ENCODE measurements at regions not wholly inside any gene's neighbourhood (a gene's known extent, or its start where the extent isn't known, plus 50 kb on each side); places are given as distances from the start of the nearest gene placed in this dataset.

DNA sequence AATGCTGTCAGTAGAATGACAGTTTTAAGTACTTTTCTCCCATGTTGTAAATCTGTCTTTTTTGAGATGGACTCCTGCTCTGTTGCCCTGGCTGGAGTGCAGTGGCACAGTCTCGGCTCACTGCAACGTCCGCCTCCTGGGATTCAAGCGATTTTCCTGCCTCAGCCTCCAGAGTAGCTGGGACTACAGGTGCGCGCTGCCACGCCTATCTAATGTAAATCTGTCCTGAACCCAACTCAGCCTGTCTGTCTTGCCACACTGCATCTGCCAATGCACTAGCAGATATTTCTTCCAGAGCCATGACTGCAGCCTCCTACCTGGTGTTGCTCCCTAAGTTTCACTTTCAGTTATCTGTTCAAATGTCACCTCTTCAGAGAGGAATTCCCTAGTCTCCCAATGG lies 264.1 kb downstream of the PHF14 start (continued):
- TF ChIP-seq ZFX (IDR thresholded peaks at IDR 0.05) (no peak), ZNF274 (IDR thresholded peaks at IDR 0.05; ENCODE audit: low read depth, low read length) (no peak), RAD21 (IDR thresholded peaks at IDR 0.05; ENCODE audit: low read depth) (no peak)
- TF ChIP-seq, protein P1, sequence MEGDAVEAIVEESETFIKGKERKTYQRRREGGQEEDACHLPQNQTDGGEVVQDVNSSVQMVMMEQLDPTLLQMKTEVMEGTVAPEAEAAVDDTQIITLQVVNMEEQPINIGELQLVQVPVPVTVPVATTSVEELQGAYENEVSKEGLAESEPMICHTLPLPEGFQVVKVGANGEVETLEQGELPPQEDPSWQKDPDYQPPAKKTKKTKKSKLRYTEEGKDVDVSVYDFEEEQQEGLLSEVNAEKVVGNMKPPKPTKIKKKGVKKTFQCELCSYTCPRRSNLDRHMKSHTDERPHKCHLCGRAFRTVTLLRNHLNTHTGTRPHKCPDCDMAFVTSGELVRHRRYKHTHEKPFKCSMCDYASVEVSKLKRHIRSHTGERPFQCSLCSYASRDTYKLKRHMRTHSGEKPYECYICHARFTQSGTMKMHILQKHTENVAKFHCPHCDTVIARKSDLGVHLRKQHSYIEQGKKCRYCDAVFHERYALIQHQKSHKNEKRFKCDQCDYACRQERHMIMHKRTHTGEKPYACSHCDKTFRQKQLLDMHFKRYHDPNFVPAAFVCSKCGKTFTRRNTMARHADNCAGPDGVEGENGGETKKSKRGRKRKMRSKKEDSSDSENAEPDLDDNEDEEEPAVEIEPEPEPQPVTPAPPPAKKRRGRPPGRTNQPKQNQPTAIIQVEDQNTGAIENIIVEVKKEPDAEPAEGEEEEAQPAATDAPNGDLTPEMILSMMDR (IDR thresholded peaks at IDR 0.05 in 2 of 3, conservative IDR thresholded peaks at IDR 0.05 in 1 of 3; ENCODE audit: borderline replicate concordance in 1 of 3, insufficient read depth in 1 of 3, low read depth in 2 of 3, low read length in 2 of 3): no peak

DNA sequence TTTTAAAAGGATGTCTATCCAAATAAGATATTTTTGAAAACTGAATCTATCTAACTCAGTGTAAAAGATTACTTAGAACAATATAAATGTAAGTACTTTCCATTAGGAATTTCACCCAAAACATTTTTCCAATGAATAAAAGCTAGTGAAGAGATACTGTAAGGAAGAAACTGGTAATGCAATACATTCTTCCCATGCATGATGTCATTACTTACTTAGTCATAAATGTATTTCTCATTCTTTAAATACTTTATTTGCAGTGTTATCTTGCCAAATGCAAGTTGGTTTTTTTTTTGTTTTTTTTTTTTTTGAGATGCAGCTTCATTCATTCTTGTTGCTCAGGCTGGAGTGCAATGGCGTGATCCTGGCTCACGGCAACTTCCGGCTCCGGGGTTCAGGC lies 265.6 kb downstream of the PHF14 start:
- H3K9me2 ChIP-seq (ENCODE audit: insufficient read depth): no peaks in the 10 kb centered on the region
- H3K79me2 ChIP-seq (ENCODE audit: insufficient read depth, low read length): no peaks in the 10 kb centered on the region
- intact Hi-C loops (cut with micrococcal nuclease): no loop called here
- ChIA-PET CTCF (interaction anchor here (0.7 kb wide), 1 partner anchor 93 kb away, joined by 5 read pairs; no protein-coding TSS in a partner anchor), RAD21 (ENCODE audit: low non-redundant PET in 1 of 2, low total read pairs in 2 of 2, uncharacterized antibody in 2 of 2, unreplicated experiment in 2 of 2) (no interaction called here), POLR2A (interaction anchor here (0.7 kb wide), 1 partner anchor 215 kb away, joined by 5 read pairs; no protein-coding TSS in a partner anchor)
- no peak overlapping the region for H3K9ac ChIP-seq (ENCODE audit: low read length)
- no peaks in the 10 kb centered on the region for H3K4me1 ChIP-seq (ENCODE audit: control insufficient read depth in 1 of 2, insufficient read depth in 2 of 2, low read length in 2 of 2)
- H3K27ac ChIP-seq (ENCODE audit: low read depth, low read length): no peak overlapping the region
- H2AFZ ChIP-seq (ENCODE audit: low read depth, low read length, poor library complexity, severe bottlenecking): no peak overlapping the region
- H3K4me3 ChIP-seq (replicated peaks in 1 of 2; ENCODE audit: low read depth in 1 of 2, low read length in 2 of 2): no peak overlapping the region
- ATAC-seq (no peak), DNase-seq (ENCODE audit: low read depth, low spot score) (no peak)
- no peak overlapping the region for H3K4me2 ChIP-seq (ENCODE audit: low read length)
- H3K9me3 ChIP-seq (ENCODE audit: control insufficient read depth in 1 of 2, insufficient read depth in 1 of 2, low read depth in 1 of 2, low read length in 2 of 2): no peaks in the 10 kb centered on the region
- BruUV-seq (replicated peaks): no TSS peak
- no peaks in the 10 kb centered on the region for H3K27me3 ChIP-seq (ENCODE audit: insufficient read depth, low read length)
- TF ChIP-seq ZFX (IDR thresholded peaks at IDR 0.05): no peak
- TF ChIP-seq TCF7L2 (IDR thresholded peaks at IDR 0.05; ENCODE audit: borderline replicate concordance, extremely low read depth, insufficient read depth, insufficient read length): no peak
- TF ChIP-seq, protein P2, sequence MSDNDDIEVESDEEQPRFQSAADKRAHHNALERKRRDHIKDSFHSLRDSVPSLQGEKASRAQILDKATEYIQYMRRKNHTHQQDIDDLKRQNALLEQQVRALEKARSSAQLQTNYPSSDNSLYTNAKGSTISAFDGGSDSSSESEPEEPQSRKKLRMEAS (IDR thresholded peaks at IDR 0.05): no peak
- TF ChIP-seq ELF1 (IDR thresholded peaks at IDR 0.05; ENCODE audit: borderline replicate concordance, low read depth): no peak
- no peak for TF ChIP-seq POLR2AphosphoS5 (IDR thresholded peaks at IDR 0.05; ENCODE audit: low read depth, low read length)
- no peak for TF ChIP-seq ZNF274 (IDR thresholded peaks at IDR 0.05; ENCODE audit: low read depth, low read length)
- TF ChIP-seq, protein P3, sequence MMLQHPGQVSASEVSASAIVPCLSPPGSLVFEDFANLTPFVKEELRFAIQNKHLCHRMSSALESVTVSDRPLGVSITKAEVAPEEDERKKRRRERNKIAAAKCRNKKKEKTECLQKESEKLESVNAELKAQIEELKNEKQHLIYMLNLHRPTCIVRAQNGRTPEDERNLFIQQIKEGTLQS (IDR thresholded peaks at IDR 0.05): no peak
- TF ChIP-seq, protein P1 (IDR thresholded peaks at IDR 0.05 in 2 of 3, conservative IDR thresholded peaks at IDR 0.05 in 1 of 3; ENCODE audit: borderline replicate concordance in 1 of 3, insufficient read depth in 1 of 3, low read depth in 2 of 3, low read length in 2 of 3): no peak
- no peak for TF ChIP-seq SIN3A (IDR thresholded peaks at IDR 0.05; ENCODE audit: low read depth)
- no peak for TF ChIP-seq FOSL1 (IDR thresholded peaks at IDR 0.05; ENCODE audit: low read depth)
- TF ChIP-seq SRF (IDR thresholded peaks at IDR 0.05; ENCODE audit: low read depth): no peak
- no peak for TF ChIP-seq RAD21 (IDR thresholded peaks at IDR 0.05; ENCODE audit: low read depth)
- TF ChIP-seq SP1 (IDR thresholded peaks at IDR 0.05; ENCODE audit: low read depth): no peak
- TF ChIP-seq, protein P4, sequence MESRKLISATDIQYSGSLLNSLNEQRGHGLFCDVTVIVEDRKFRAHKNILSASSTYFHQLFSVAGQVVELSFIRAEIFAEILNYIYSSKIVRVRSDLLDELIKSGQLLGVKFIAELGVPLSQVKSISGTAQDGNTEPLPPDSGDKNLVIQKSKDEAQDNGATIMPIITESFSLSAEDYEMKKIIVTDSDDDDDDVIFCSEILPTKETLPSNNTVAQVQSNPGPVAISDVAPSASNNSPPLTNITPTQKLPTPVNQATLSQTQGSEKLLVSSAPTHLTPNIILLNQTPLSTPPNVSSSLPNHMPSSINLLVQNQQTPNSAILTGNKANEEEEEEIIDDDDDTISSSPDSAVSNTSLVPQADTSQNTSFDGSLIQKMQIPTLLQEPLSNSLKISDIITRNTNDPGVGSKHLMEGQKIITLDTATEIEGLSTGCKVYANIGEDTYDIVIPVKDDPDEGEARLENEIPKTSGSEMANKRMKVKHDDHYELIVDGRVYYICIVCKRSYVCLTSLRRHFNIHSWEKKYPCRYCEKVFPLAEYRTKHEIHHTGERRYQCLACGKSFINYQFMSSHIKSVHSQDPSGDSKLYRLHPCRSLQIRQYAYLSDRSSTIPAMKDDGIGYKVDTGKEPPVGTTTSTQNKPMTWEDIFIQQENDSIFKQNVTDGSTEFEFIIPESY (IDR thresholded peaks at IDR 0.05; ENCODE audit: extremely low read depth, insufficient replicate concordance, low read length): no peak
- no peak for TF ChIP-seq YY1 (IDR thresholded peaks at IDR 0.05; ENCODE audit: extremely low read depth, insufficient replicate concordance, low read depth, low read length)
- H4K20me1 ChIP-seq (ENCODE audit: insufficient read depth): no peaks in the 10 kb centered on the region
- H3K36me3 ChIP-seq (ENCODE audit: control insufficient read depth in 1 of 2, insufficient read depth in 2 of 2, low read length in 2 of 2): no peaks in the 10 kb centered on the region

All from HCT116 (cell line).